Neuronal stem cell (in vitro differentiated cells): ENCODE measurements at regions not wholly inside any gene's neighbourhood (a gene's known extent, or its start where the extent isn't known, plus 50 kb on each side); places are given as distances from the start of the nearest gene placed in this dataset.

Experiments used
- DNase-seq: peaks from one replicate; pipeline ENCODE4 v3.0.0-alpha.2; 2013; ENCODE audit warnings: low spot score
- H2AFZ ChIP-seq: one replicate; pipeline ENCODE4 v1.6.1; 2013; ENCODE audit warnings: mild to moderate bottlenecking, low read length, inconsistent platforms
- H2AK5ac ChIP-seq: 2 replicates; pipeline ENCODE4 v1.6.1; 2013; ENCODE audit warnings: low read depth, mild to moderate bottlenecking, inconsistent platforms, low read length, moderate library complexity, mixed read lengths
- H2BK120ac ChIP-seq: 2 replicates; pipeline ENCODE4 v1.6.1; 2013; ENCODE audit warnings: low read depth, mild to moderate bottlenecking, inconsistent platforms, low read length, moderate library complexity, mixed read lengths
- H2BK12ac ChIP-seq: one replicate; pipeline ENCODE4 v1.6.1; 2013; ENCODE audit warnings: low read length, inconsistent platforms
- H2BK15ac ChIP-seq: 2 replicates; pipeline ENCODE4 v1.6.1; 2013; ENCODE audit warnings: mild to moderate bottlenecking, low read length, inconsistent platforms, mixed read lengths
- H2BK5ac ChIP-seq: one replicate; pipeline ENCODE4 v1.6.1; 2013; ENCODE audit warnings: inconsistent platforms, mild to moderate bottlenecking, low read length, moderate library complexity
- H3K14ac ChIP-seq: one replicate; pipeline ENCODE4 v1.6.1; 2013; ENCODE audit warnings: low read length, inconsistent platforms
- H3K18ac ChIP-seq: 2 replicates; pipeline ENCODE4 v1.6.1; 2013; ENCODE audit warnings: low read length, inconsistent platforms
- H3K23ac ChIP-seq: 2 replicates; pipeline ENCODE4 v1.6.1; 2013; ENCODE audit warnings: low read depth, mild to moderate bottlenecking, mixed read lengths, low read length, inconsistent platforms; ENCODE audit not compliant: poor library complexity
- H3K27ac ChIP-seq: replicated peaks from 3 replicates; pipeline ENCODE4 v1.5.1; 2013; ENCODE audit warnings: low read length, inconsistent platforms
- H3K27me3 ChIP-seq, 3 experiments: 2 replicates each; pipeline ENCODE4 v1.6.1; 2013; ENCODE audit warnings: low read length in 3 of 3, mild to moderate bottlenecking in 2 of 3, inconsistent platforms in 1 of 3, low read depth in 1 of 3, mixed read lengths in 1 of 3, moderate library complexity in 1 of 3; ENCODE audit not compliant: control insufficient read depth in 3 of 3, insufficient read depth in 3 of 3
- H3K36me3 ChIP-seq, 2 donors: replicated peaks in 1 of 2; 2 replicates each; pipeline ENCODE4 v1.6.1; 2013; ENCODE audit warnings: low read length in 2 of 2; ENCODE audit not compliant: control insufficient read depth in 2 of 2, insufficient read depth in 2 of 2
- H3K4ac ChIP-seq: 2 replicates; pipeline ENCODE4 v1.6.1; 2013; ENCODE audit warnings: inconsistent platforms, mild to moderate bottlenecking, low read length, moderate library complexity
- H3K4me1 ChIP-seq, 2 donors: 1 replicate in 1 of 2; 2 replicates in 1 of 2; pipeline ENCODE4 v1.6.1; 2013; ENCODE audit warnings: low read length in 2 of 2, low read depth in 1 of 2; ENCODE audit not compliant: control insufficient read depth in 2 of 2, insufficient read depth in 1 of 2
- H3K4me2 ChIP-seq: one replicate; pipeline ENCODE4 v1.6.1; 2013; ENCODE audit warnings: mild to moderate bottlenecking, low read length, inconsistent platforms; ENCODE audit not compliant: insufficient read depth, poor library complexity, severe bottlenecking
- H3K4me3 ChIP-seq, 2 donors: 2 replicates each; pipeline ENCODE4 v1.5.1; 2013; ENCODE audit warnings: low read length in 2 of 2, mild to moderate bottlenecking in 2 of 2, inconsistent platforms in 1 of 2, moderate library complexity in 1 of 2
- H3K79me1 ChIP-seq: one replicate; pipeline ENCODE4 v1.6.1; 2013; ENCODE audit warnings: low read depth, mild to moderate bottlenecking, inconsistent platforms, low read length, moderate library complexity
- H3K9ac ChIP-seq: one replicate; pipeline ENCODE4 v1.6.1; 2013; ENCODE audit warnings: mild to moderate bottlenecking, low read depth, low read length, inconsistent platforms; ENCODE audit not compliant: poor library complexity
- H3K9me3 ChIP-seq, 2 donors: replicated peaks in 1 of 2; 2 replicates each; pipeline versions ENCODE3 to v1.6.1; 2013; ENCODE audit warnings: low read length in 2 of 2, mild to moderate bottlenecking in 2 of 2, inconsistent platforms in 1 of 2, low read depth in 1 of 2, mixed read lengths in 1 of 2, moderate library complexity in 1 of 2; ENCODE audit not compliant: control insufficient read depth in 2 of 2, insufficient read depth in 1 of 2
- H4K8ac ChIP-seq: one replicate; pipeline ENCODE4 v1.6.1; 2013; ENCODE audit warnings: low read depth, mild to moderate bottlenecking, inconsistent platforms, low read length, moderate library complexity
- H4K91ac ChIP-seq: one replicate; pipeline ENCODE4 v1.6.1; 2013; ENCODE audit warnings: low read length, low read depth, mild to moderate bottlenecking, inconsistent platforms; ENCODE audit not compliant: poor library complexity
- WGBS, 2 donors: extraction: QIAGEN DNeasy Blood & Tissue Kit; methylation state at CpG; one replicate each; pipeline ENCODE4 v1.1.7; 2013; ENCODE audit warnings: missing lambda C conversion rate in 2 of 2, mixed read lengths in 1 of 2; ENCODE audit not compliant: insufficient read length in 2 of 2, insufficient replicate concordance in 1 of 2; ENCODE audit errors: extremely low coverage in 2 of 2; 5-methylcytosine and 5-hydroxymethylcytosine counted together

DNA sequence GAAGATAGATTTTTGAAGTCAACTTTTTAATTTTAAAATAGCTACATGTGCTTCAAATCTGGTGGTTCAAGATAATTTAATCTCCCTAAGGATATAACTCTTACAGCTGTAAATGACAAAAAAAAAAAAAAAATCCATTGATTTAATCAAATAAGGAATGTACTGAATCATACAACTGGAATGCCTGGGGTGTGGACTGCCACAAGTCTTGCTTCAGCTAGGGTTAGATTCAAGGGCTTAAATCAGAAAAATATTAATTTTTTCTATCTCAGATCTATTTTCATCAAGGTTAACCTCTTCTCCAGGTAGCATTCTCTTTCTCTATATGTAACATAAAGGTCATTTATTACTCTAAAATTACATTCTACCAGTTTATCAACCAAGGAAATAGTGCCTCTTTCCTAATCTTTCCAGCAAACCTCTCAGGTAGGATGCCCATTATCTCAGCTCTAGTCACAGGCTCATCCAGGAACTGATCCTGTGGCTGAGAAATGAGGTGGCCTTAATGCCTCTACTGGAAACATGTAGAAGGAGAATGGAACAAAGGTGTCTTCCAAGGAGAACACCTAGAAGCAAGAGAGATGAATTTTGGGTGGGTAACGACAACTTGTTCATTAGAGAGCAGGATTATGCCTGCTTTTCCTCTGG, 466.9 kb downstream of the CBLN4 start:
- no peak overlapping the region for H2AK5ac ChIP-seq
- no peak overlapping the region for H3K27ac ChIP-seq
- no peak overlapping the region for H3K14ac ChIP-seq
- H2BK120ac ChIP-seq: no peak overlapping the region
- H3K4ac ChIP-seq: no peak overlapping the region
- no peak overlapping the region for H4K91ac ChIP-seq
- H3K4me3 ChIP-seq: no peak overlapping the region
- no peak overlapping the region for H3K9ac ChIP-seq
- H4K8ac ChIP-seq: no peak overlapping the region
- H3K4me1 ChIP-seq: no peaks in the 10 kb centered on the region
- H2AFZ ChIP-seq: no peak overlapping the region
- H3K4me2 ChIP-seq: no peak overlapping the region
- DNase-seq: no peak
- WGBS, 2 donors: no CpG with 5 or more reads among the region's 1 CpG
- H3K23ac ChIP-seq: no peak overlapping the region
- no peak overlapping the region for H2BK5ac ChIP-seq
- no peaks in the 10 kb centered on the region for H3K9me3 ChIP-seq
- no peak overlapping the region for H2BK15ac ChIP-seq
- H2BK12ac ChIP-seq: no peak overlapping the region
- H3K79me1 ChIP-seq: no peaks in the 10 kb centered on the region
- no peaks in the 10 kb centered on the region for H3K27me3 ChIP-seq
- H3K18ac ChIP-seq: no peak overlapping the region
- no peaks in the 10 kb centered on the region for H3K36me3 ChIP-seq

DNA sequence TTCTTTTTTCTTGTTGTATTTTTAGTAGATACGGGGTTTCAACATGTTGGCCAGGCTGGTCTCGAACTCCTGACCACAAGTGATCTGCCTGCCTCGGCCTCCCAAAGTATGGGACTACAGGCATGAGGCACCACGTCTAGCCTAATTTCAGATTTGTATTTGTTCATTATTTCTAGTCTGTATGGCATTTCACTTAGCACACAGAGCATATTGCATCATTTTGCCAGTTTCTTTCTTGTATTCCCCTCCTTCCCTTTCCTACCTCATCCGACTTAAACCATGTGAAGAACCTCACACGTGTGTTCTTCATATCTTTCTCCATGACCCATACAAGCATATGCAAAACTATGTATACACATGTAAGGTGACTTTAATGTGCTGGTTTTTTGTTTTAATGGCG, 470.0 kb downstream of the CBLN4 start:
- Histone ChIP-seq H4K8ac (no peak overlapping the region), H2BK5ac (no peak overlapping the region), H3K4me2 (no peak overlapping the region), H3K14ac (no peak overlapping the region), H3K27me3 (no peaks in the 10 kb centered on the region), H3K79me1 (no peaks in the 10 kb centered on the region), H2AK5ac (no peak overlapping the region), H3K9ac (no peak overlapping the region), H3K4me1 (no peaks in the 10 kb centered on the region), H3K36me3 (no peaks in the 10 kb centered on the region), H3K4ac (no peak overlapping the region), H4K91ac (no peak overlapping the region), H2BK15ac (no peak overlapping the region), H2BK120ac (no peak overlapping the region), H3K4me3 (no peak overlapping the region), H3K9me3 (no peaks in the 10 kb centered on the region), H3K18ac (no peak overlapping the region), H2BK12ac (no peak overlapping the region), H3K27ac (no peak overlapping the region), H3K23ac (no peak overlapping the region), H2AFZ (no peak overlapping the region)
- no peak for DNase-seq
- no CpG with 5 or more reads among the region's 7 CpGs for WGBS, 2 donors

DNA sequence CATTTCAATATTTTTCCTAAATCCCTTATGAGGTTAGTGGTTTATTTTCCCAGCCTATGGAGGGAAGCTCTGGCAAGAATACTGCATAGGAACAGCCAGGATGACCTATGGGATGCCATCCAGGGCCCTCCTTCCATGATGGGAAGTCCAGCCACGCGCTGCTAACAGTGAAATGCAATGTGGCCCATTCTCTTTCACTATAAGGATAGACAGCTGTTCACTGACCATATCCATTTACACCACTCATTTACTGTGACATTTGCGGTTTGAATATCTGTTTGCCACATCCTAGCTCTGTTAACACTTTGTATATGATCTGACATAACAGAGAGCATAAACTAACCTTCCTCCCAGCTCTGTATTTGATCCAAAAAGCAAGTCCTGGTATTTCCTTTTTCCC, 471.7 kb downstream of the CBLN4 start:
- H3K36me3 ChIP-seq: no peaks in the 10 kb centered on the region
- no peak overlapping the region for H2AFZ ChIP-seq
- H4K8ac ChIP-seq: no peak overlapping the region
- H3K27ac ChIP-seq: no peak overlapping the region
- H3K4me3 ChIP-seq: no peak overlapping the region
- H3K18ac ChIP-seq: no peak overlapping the region
- H2BK12ac ChIP-seq: no peak overlapping the region
- H2AK5ac ChIP-seq: no peak overlapping the region
- H3K4ac ChIP-seq: no peak overlapping the region
- no peak overlapping the region for H2BK5ac ChIP-seq
- no peaks in the 10 kb centered on the region for H3K27me3 ChIP-seq
- H2BK120ac ChIP-seq: no peak overlapping the region
- no peaks in the 10 kb centered on the region for H3K9me3 ChIP-seq
- no CpG with 5 or more reads among the region's 3 CpGs for WGBS, 2 donors
- no peaks in the 10 kb centered on the region for H3K79me1 ChIP-seq
- no peaks in the 10 kb centered on the region for H3K4me1 ChIP-seq
- no peak overlapping the region for H3K14ac ChIP-seq
- no peak overlapping the region for H2BK15ac ChIP-seq
- no peak overlapping the region for H3K23ac ChIP-seq
- no peak overlapping the region for H3K9ac ChIP-seq
- no peak overlapping the region for H4K91ac ChIP-seq
- DNase-seq: no peak
- H3K4me2 ChIP-seq: no peak overlapping the region

DNA sequence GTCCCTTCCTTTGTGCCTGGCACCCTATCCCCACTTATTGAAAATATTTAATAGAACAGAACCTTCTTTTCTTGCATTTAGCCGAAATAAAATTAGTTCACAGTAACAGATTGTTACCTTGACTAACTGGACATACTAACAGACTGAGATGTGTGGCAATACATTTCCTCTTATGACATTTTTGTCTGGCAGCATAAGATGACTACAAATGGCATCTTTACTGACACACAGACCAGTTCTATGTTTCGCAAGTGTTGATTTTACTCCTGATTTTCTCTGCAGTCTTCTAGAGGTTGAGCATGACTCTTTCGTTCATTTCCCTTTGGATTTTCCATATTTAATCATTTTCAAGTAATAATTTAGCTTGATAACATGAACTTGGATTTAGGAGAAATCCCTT, 474.6 kb downstream of the CBLN4 start:
- no peaks in the 10 kb centered on the region for H3K36me3 ChIP-seq
- H3K27me3 ChIP-seq: no peaks in the 10 kb centered on the region
- no peak overlapping the region for H2BK12ac ChIP-seq
- no peak for DNase-seq
- no peaks in the 10 kb centered on the region for H3K9me3 ChIP-seq
- no peak overlapping the region for H2AK5ac ChIP-seq
- no peak overlapping the region for H3K4me3 ChIP-seq
- H3K4me1 ChIP-seq: no peaks in the 10 kb centered on the region
- H2BK15ac ChIP-seq: no peak overlapping the region
- no CpG with 5 or more reads among the region's 3 CpGs for WGBS, 2 donors
- no peak overlapping the region for H4K91ac ChIP-seq
- H3K4me2 ChIP-seq: no peak overlapping the region
- no peak overlapping the region for H3K27ac ChIP-seq
- no peak overlapping the region for H2AFZ ChIP-seq
- no peak overlapping the region for H3K14ac ChIP-seq
- no peak overlapping the region for H3K9ac ChIP-seq
- H3K18ac ChIP-seq: no peak overlapping the region
- no peak overlapping the region for H2BK120ac ChIP-seq
- no peak overlapping the region for H4K8ac ChIP-seq
- no peaks in the 10 kb centered on the region for H3K79me1 ChIP-seq
- H3K23ac ChIP-seq: no peak overlapping the region
- no peak overlapping the region for H2BK5ac ChIP-seq
- H3K4ac ChIP-seq: no peak overlapping the region
